Activated CD8-positive, alpha-beta T cell treated with anti-CD3 and anti-CD28 coated beads, Interleukin-2, amount 10 ng/mL, durations not matched to agents 7 days and 5 days (primary cell): ENCODE measurements at regions not wholly inside any gene's neighbourhood (a gene's known extent, or its start where the extent isn't known, plus 50 kb on each side); places are given as distances from the start of the nearest gene placed in this dataset.

Experiments
- ATAC-seq: fragments of 150-1000 bp; cut with Tn5 transposase; one replicate; pipeline ENCODE4 v1.10.0; 2021; ENCODE audit warnings: moderate library complexity
- CTCF ChIA-PET: fragments of 350-600 bp; sonication (Branson Sonifier 250); formaldehyde crosslinking; loops from one replicate; lab custom pipeline; 2021; ENCODE audit warnings: antibody characterized with exemption; lab: Charles Lee
- POLR2A ChIA-PET: fragments of 350-600 bp; sonication (Branson Sonifier 250); formaldehyde crosslinking; loops from one replicate; lab custom pipeline; 2021; ENCODE audit warnings: antibody characterized with exemption; lab: Charles Lee
- DNase-seq: peaks from one replicate; pipeline ENCODE4 v3.0.0-alpha.2; 2020
- H3K27ac Mint-ChIP-seq: one replicate; pipeline ENCODE4 v1.8.0; 2021; ENCODE audit warnings: mild to moderate bottlenecking, mixed read lengths
- H3K27me3 Mint-ChIP-seq: one replicate; pipeline ENCODE4 v1.8.0; 2021; ENCODE audit warnings: low read depth, mixed read lengths
- H3K36me3 Mint-ChIP-seq: one replicate; pipeline ENCODE4 v1.8.0; 2021; ENCODE audit warnings: low read depth, mixed read lengths
- H3K4me1 Mint-ChIP-seq: one replicate; pipeline ENCODE4 v1.8.0; 2021; ENCODE audit warnings: low read depth, mixed read lengths
- H3K4me3 Mint-ChIP-seq: one replicate; pipeline ENCODE4 v1.8.0; 2021; ENCODE audit warnings: mild to moderate bottlenecking, mixed read lengths
- H3K9me3 Mint-ChIP-seq: one replicate; pipeline ENCODE4 v1.8.0; 2022; ENCODE audit warnings: mixed read lengths; ENCODE audit not compliant: insufficient read depth

- CTCF ChIA-PET, result no interaction called here
- peaks cover 4% of the 10 kb centered on the region for H3K9me3 Mint-ChIP-seq
- no peak overlapping the region for H3K4me3 Mint-ChIP-seq
These were observed 835.4 kb upstream of the PHF14 start for GRCh38 chr7:10138087-10138854.

GRCh38 chr7:10146271-10146670 is 827.4 kb upstream of the PHF14 start:
- Mint-ChIP-seq H3K4me1 (no peaks in the 10 kb centered on the region), H3K36me3 (no peaks in the 10 kb centered on the region), H3K27ac (no peak overlapping the region), H3K4me3 (no peak overlapping the region), H3K9me3 (peaks cover 5% of the 10 kb centered on the region), H3K27me3 (no peaks in the 10 kb centered on the region)
- CTCF ChIA-PET, result no interaction called here
- ATAC-seq (no peak), DNase-seq (no peak)
- POLR2A ChIA-PET, result no interaction called here

More at GRCh38 chr7:10138087-10138854, 835.4 kb upstream of the PHF14 start:
- Mint-ChIP-seq H3K4me1 (no peaks in the 10 kb centered on the region), H3K27ac (no peak overlapping the region), H3K27me3 (no peaks in the 10 kb centered on the region), H3K36me3 (no peaks in the 10 kb centered on the region)
- DNase-seq (no peak), ATAC-seq (no peak)
- POLR2A ChIA-PET, result no interaction called here

- H3K36me3 Mint-ChIP-seq, result no peaks in the 10 kb centered on the region
- no peaks in the 10 kb centered on the region for H3K9me3 Mint-ChIP-seq
- no peak overlapping the region for H3K4me3 Mint-ChIP-seq
- ChIA-PET CTCF (no interaction called here), POLR2A (no interaction called here)
- ATAC-seq, result no peak
- no peaks in the 10 kb centered on the region for H3K4me1 Mint-ChIP-seq
- DNase-seq, result no peak
- no peak overlapping the region for H3K27ac Mint-ChIP-seq
- H3K27me3 Mint-ChIP-seq, result no peaks in the 10 kb centered on the region
These were observed 816.7 kb upstream of the PHF14 start for GRCh38 chr7:10156972-10157371.

- CTCF ChIA-PET, result no interaction called here
- no peak overlapping the region for H3K27ac Mint-ChIP-seq
- H3K4me3 Mint-ChIP-seq, result no peak overlapping the region
- no peaks in the 10 kb centered on the region for H3K27me3 Mint-ChIP-seq
- H3K4me1 Mint-ChIP-seq, result no peaks in the 10 kb centered on the region
- POLR2A ChIA-PET, result interaction anchor here (0.6 kb wide), 1 partner anchor 12 kb away, joined by 4 read pairs; no protein-coding TSS in a partner anchor
- ATAC-seq (no peak), DNase-seq (no peak)
- H3K36me3 Mint-ChIP-seq, result no peaks in the 10 kb centered on the region
- peaks cover 15% of the 10 kb centered on the region for H3K9me3 Mint-ChIP-seq
These were observed 791.7 kb upstream of the PHF14 start for GRCh38 chr7:10181996-10182395.

- H3K27ac Mint-ChIP-seq, result no peak overlapping the region
- ChIA-PET CTCF (no interaction called here), POLR2A (no interaction called here)
- no peaks in the 10 kb centered on the region for H3K9me3 Mint-ChIP-seq
- no peaks in the 10 kb centered on the region for H3K4me1 Mint-ChIP-seq
- ATAC-seq, result no peak
- DNase-seq, result no peak
- no peak overlapping the region for H3K4me3 Mint-ChIP-seq
- H3K27me3 Mint-ChIP-seq, result no peaks in the 10 kb centered on the region
- H3K36me3 Mint-ChIP-seq, result no peaks in the 10 kb centered on the region
These were observed 781.6 kb upstream of the PHF14 start for GRCh38 chr7:10192074-10192473.

GRCh38 chr7:10205696-10206095 is 768.0 kb upstream of the PHF14 start:
- DNase-seq (no peak), ATAC-seq (no peak)
- H3K9me3 Mint-ChIP-seq, result no peaks in the 10 kb centered on the region
- CTCF ChIA-PET, result no interaction called here
- H3K4me1 Mint-ChIP-seq, result no peaks in the 10 kb centered on the region
- no peaks in the 10 kb centered on the region for H3K27me3 Mint-ChIP-seq
- no peak overlapping the region for H3K27ac Mint-ChIP-seq
- POLR2A ChIA-PET, result no interaction called here
- no peaks in the 10 kb centered on the region for H3K36me3 Mint-ChIP-seq
- H3K4me3 Mint-ChIP-seq, result no peak overlapping the region

- ChIA-PET CTCF (no interaction called here), POLR2A (no interaction called here)
- no peak for DNase-seq
- no peak overlapping the region for H3K4me3 Mint-ChIP-seq
- no peaks in the 10 kb centered on the region for H3K4me1 Mint-ChIP-seq
- H3K36me3 Mint-ChIP-seq, result no peaks in the 10 kb centered on the region
- no peaks in the 10 kb centered on the region for H3K9me3 Mint-ChIP-seq
- H3K27ac Mint-ChIP-seq, result no peak overlapping the region
- no peak for ATAC-seq
- no peaks in the 10 kb centered on the region for H3K27me3 Mint-ChIP-seq
These were observed 763.7 kb upstream of the PHF14 start for GRCh38 chr7:10210000-10210399.

GRCh38 chr7:10211016-10211415 is 762.7 kb upstream of the PHF14 start:
- Mint-ChIP-seq H3K27ac (no peak overlapping the region), H3K36me3 (no peaks in the 10 kb centered on the region), H3K4me1 (no peaks in the 10 kb centered on the region), H3K4me3 (no peak overlapping the region), H3K27me3 (no peaks in the 10 kb centered on the region), H3K9me3 (peaks cover under 1% of the 10 kb centered on the region)
- ATAC-seq (no peak), DNase-seq (no peak)
- CTCF ChIA-PET, result no interaction called here
- POLR2A ChIA-PET, result no interaction called here

- DNase-seq (no peak), ATAC-seq (no peak)
- no peak overlapping the region for H3K27ac Mint-ChIP-seq
- CTCF ChIA-PET, result no interaction called here
- POLR2A ChIA-PET, result no interaction called here
- H3K9me3 Mint-ChIP-seq, result peaks cover 5% of the 10 kb centered on the region
- no peaks in the 10 kb centered on the region for H3K27me3 Mint-ChIP-seq
- H3K36me3 Mint-ChIP-seq, result no peaks in the 10 kb centered on the region
- no peaks in the 10 kb centered on the region for H3K4me1 Mint-ChIP-seq
- H3K4me3 Mint-ChIP-seq, result no peak overlapping the region
These were observed 761.8 kb upstream of the PHF14 start for GRCh38 chr7:10211861-10212260.

- ATAC-seq (no peak), DNase-seq (no peak)
- ChIA-PET POLR2A (no interaction called here), CTCF (no interaction called here)
- Mint-ChIP-seq H3K27me3 (no peaks in the 10 kb centered on the region), H3K27ac (no peak overlapping the region), H3K9me3 (peaks cover 5% of the 10 kb centered on the region), H3K4me3 (no peak overlapping the region), H3K4me1 (no peaks in the 10 kb centered on the region), H3K36me3 (no peaks in the 10 kb centered on the region)
These were observed 761.0 kb upstream of the PHF14 start for GRCh38 chr7:10212649-10213048.

- H3K9me3 Mint-ChIP-seq, result peaks cover 5% of the 10 kb centered on the region
- no peaks in the 10 kb centered on the region for H3K4me1 Mint-ChIP-seq
- ChIA-PET CTCF (no interaction called here), POLR2A (no interaction called here)
- DNase-seq (no peak), ATAC-seq (no peak)
- no peak overlapping the region for H3K4me3 Mint-ChIP-seq
- no peaks in the 10 kb centered on the region for H3K36me3 Mint-ChIP-seq
- H3K27ac Mint-ChIP-seq, result no peak overlapping the region
- no peaks in the 10 kb centered on the region for H3K27me3 Mint-ChIP-seq
These were observed 757.2 kb upstream of the PHF14 start for GRCh38 chr7:10216462-10216861.

- ChIA-PET CTCF (no interaction called here), POLR2A (no interaction called here)
- Mint-ChIP-seq H3K36me3 (no peaks in the 10 kb centered on the region), H3K27ac (no peak overlapping the region), H3K9me3 (peaks cover 7% of the 10 kb centered on the region), H3K4me3 (no peak overlapping the region), H3K4me1 (no peaks in the 10 kb centered on the region), H3K27me3 (no peaks in the 10 kb centered on the region)
- DNase-seq (no peak), ATAC-seq (no peak)
These were observed 752.6 kb upstream of the PHF14 start for GRCh38 chr7:10221084-10221483.

GRCh38 chr7:10222976-10223375 is 750.7 kb upstream of the PHF14 start:
- no peak for ATAC-seq
- Mint-ChIP-seq H3K4me3 (no peak overlapping the region), H3K36me3 (no peaks in the 10 kb centered on the region), H3K27me3 (no peaks in the 10 kb centered on the region), H3K4me1 (no peaks in the 10 kb centered on the region), H3K9me3 (peaks cover 4% of the 10 kb centered on the region), H3K27ac (no peak overlapping the region)
- ChIA-PET POLR2A (no interaction called here), CTCF (no interaction called here)
- no peak for DNase-seq
